KMS-11 (cell line): ENCODE measurements at regions not wholly inside any gene's neighbourhood (a gene's known extent, or its start where the extent isn't known, plus 50 kb on each side); places are given as distances from the start of the nearest gene placed in this dataset.
"Not testable (repeated sequence)": the region's sequence is repeated elsewhere in the genome, so short reads cannot be mapped to it uniquely, and the experiment has no call there.

ENCODE experiments used
- H2AFZ ChIP-seq: fragments of 200-600 bp; sonication (generic); 2 replicates; pipeline ENCODE4 v1.6.1; 2016; ENCODE audit warnings: antibody characterized with exemption, mixed run types, low read depth
- H3K27ac ChIP-seq: fragments of 200-600 bp; sonication (generic); 2 replicates; pipeline ENCODE4 v1.6.1; 2016; ENCODE audit warnings: mild to moderate bottlenecking, mixed run types
- H3K27me3 ChIP-seq: fragments of 200-600 bp; sonication (generic); 2 replicates; pipeline ENCODE4 v1.6.1; 2017; ENCODE audit warnings: mild to moderate bottlenecking, low read depth, mixed run types, moderate library complexity; ENCODE audit not compliant: insufficient read depth
- H3K36me3 ChIP-seq: fragments of 200-600 bp; sonication (generic); 2 replicates; pipeline ENCODE4 v1.6.1; 2017; ENCODE audit warnings: mild to moderate bottlenecking, mixed run types; ENCODE audit not compliant: insufficient read depth
- H3K4me1 ChIP-seq: fragments of 200-600 bp; sonication (generic); 2 replicates; pipeline ENCODE4 v1.6.1; 2016; ENCODE audit warnings: mild to moderate bottlenecking, low read depth, mixed run types; ENCODE audit not compliant: poor library complexity, severe bottlenecking
- H3K4me2 ChIP-seq: fragments of 200-600 bp; sonication (generic); 2 replicates; pipeline ENCODE4 v1.7.0; 2016; ENCODE audit warnings: mild to moderate bottlenecking, mixed run types
- H3K4me3 ChIP-seq: fragments of 200-600 bp; sonication (generic); IDR thresholded peaks from 2 replicates; pipeline ENCODE4 v1.6.1; 2017; ENCODE audit warnings: low read depth, low read length, mixed read lengths; ENCODE audit not compliant: insufficient read depth
- H3K79me2 ChIP-seq: fragments of 200-600 bp; sonication (generic); 2 replicates; pipeline ENCODE4 v1.6.1; 2016; ENCODE audit warnings: low read depth, mixed run types; ENCODE audit not compliant: insufficient read depth
- H3K9ac ChIP-seq: fragments of 200-600 bp; sonication (generic); 2 replicates; pipeline ENCODE4 v1.6.1; 2016; ENCODE audit warnings: mild to moderate bottlenecking, mixed run types
- H4K20me1 ChIP-seq: fragments of 200-600 bp; sonication (generic); 2 replicates; pipeline ENCODE4 v1.6.1; 2016; ENCODE audit warnings: mild to moderate bottlenecking, mixed run types; ENCODE audit not compliant: insufficient read depth
- CTCF ChIP-seq: fragments of 200-600 bp; sonication (generic); conservative IDR thresholded peaks from 2 replicates; pipeline ENCODE4 v1.6.1; 2017; ENCODE audit warnings: low read depth, mild to moderate bottlenecking, antibody characterized with exemption, low read length, moderate library complexity, mixed read lengths

- no peaks in the 10 kb centered on the region for H3K36me3 ChIP-seq
- H3K4me1 ChIP-seq, result no peaks in the 10 kb centered on the region
- no peaks in the 10 kb centered on the region for H4K20me1 ChIP-seq
- no peak overlapping the region for H3K4me2 ChIP-seq
- no peak overlapping the region for H3K4me3 ChIP-seq
- H3K27ac ChIP-seq, result no peak overlapping the region
- no peaks in the 10 kb centered on the region for H3K79me2 ChIP-seq
- H3K9ac ChIP-seq, result no peak overlapping the region
- H3K27me3 ChIP-seq, result no peaks in the 10 kb centered on the region
- no peak for TF ChIP-seq CTCF
- no peak overlapping the region for H2AFZ ChIP-seq
Observed at GRCh38 chr7:97307521-97308108, 190.1 kb downstream of the SDHAF3 start.

DNA sequence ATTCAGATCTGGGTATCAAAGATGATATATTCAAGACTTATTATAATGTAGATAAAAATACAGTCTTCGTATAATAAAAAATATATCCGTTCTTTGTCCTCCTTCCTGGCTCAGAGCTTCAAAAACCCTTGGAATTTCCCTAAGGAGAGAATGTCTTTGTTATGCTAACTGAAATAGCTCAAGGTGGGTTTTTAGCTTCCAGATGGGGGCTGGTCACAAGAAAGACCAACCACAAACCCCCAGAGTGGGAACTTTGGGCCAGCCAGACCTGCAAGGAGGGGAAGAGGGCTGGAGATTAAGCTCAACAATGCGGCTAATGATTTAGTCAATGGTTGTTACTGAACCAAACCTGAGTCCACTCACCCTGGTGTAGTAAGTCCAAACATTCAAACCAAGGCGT is 196.4 kb downstream of the SDHAF3 start:
- H3K27me3 ChIP-seq, result no peaks in the 10 kb centered on the region
- no peak overlapping the region for H3K27ac ChIP-seq
- H3K9ac ChIP-seq, result no peak overlapping the region

DNA sequence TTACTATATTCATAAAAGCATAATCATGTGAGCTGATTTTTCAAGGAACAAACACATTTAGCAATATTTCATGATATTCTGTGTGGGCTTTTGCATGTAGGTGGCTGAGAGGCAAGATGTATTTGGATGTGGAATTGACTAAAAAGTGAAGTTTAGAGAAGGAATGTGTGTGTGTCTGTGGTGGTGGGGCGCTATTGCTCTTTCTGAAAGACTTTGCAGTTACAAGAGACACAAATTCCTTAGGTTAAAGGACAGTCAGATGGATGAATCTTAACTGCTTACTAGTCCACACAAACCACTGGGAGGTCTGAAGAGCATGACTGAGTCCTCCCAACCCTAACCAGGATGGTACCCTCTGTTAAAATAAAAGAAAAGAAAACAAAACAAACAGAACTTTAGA is 200.1 kb downstream of the SDHAF3 start:
- no peak overlapping the region for H3K4me3 ChIP-seq
- no peaks in the 10 kb centered on the region for H4K20me1 ChIP-seq
- no peaks in the 10 kb centered on the region for H3K4me1 ChIP-seq
- no peaks in the 10 kb centered on the region for H3K36me3 ChIP-seq
- H3K9ac ChIP-seq, result no peak overlapping the region
- no peak overlapping the region for H3K27ac ChIP-seq
- H3K4me2 ChIP-seq, result no peak overlapping the region
- no peaks in the 10 kb centered on the region for H3K27me3 ChIP-seq
- no peaks in the 10 kb centered on the region for H3K79me2 ChIP-seq
- no peak overlapping the region for H2AFZ ChIP-seq
- TF ChIP-seq CTCF, result no peak

More for the DNA sequence above, 196.4 kb downstream of the SDHAF3 start:
- no peaks in the 10 kb centered on the region for H3K79me2 ChIP-seq
- no peak overlapping the region for H2AFZ ChIP-seq
- no peaks in the 10 kb centered on the region for H3K36me3 ChIP-seq
- no peak overlapping the region for H3K4me3 ChIP-seq
- H3K4me1 ChIP-seq, result no peaks in the 10 kb centered on the region
- no peak overlapping the region for H3K4me2 ChIP-seq
- no peak for TF ChIP-seq CTCF
- no peaks in the 10 kb centered on the region for H4K20me1 ChIP-seq

- not testable (repeated sequence) for H3K27me3 ChIP-seq, H4K20me1 ChIP-seq, H3K79me2 ChIP-seq, H3K27ac ChIP-seq, H3K4me3 ChIP-seq, H3K36me3 ChIP-seq, H3K4me2 ChIP-seq, H3K9ac ChIP-seq, H2AFZ ChIP-seq, H3K4me1 ChIP-seq
Observed at GRCh38 chr7:97329871-97330270, 212.4 kb downstream of the SDHAF3 start.

DNA sequence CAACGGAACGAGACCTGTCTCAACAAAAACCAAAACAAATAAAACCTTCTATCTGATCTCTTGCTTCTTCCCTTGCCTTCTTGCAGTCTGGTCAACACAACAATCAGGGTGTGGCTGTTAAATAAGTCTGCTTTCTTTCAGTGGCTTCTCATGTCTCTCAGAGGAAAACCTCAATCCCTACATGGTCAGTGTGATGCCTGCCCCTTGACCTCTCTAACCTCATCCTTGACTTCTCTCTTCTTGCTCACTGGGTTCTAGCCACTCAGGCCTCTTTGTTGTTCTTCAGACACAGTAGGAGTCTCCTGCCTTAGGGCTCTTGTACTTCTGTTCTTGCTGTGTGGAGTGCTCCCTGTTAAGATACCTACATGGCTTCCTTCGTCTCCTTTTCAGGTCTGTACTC is 220.4 kb downstream of the SDHAF3 start:
- no peaks in the 10 kb centered on the region for H3K4me1 ChIP-seq
- H3K9ac ChIP-seq, result no peak overlapping the region
- no peaks in the 10 kb centered on the region for H3K27me3 ChIP-seq
- no peak overlapping the region for H2AFZ ChIP-seq
- no peak overlapping the region for H3K27ac ChIP-seq
- H3K36me3 ChIP-seq, result no peaks in the 10 kb centered on the region
- no peak overlapping the region for H3K4me3 ChIP-seq
- no peak overlapping the region for H3K4me2 ChIP-seq
- no peak for TF ChIP-seq CTCF
- H4K20me1 ChIP-seq, result no peaks in the 10 kb centered on the region
- no peaks in the 10 kb centered on the region for H3K79me2 ChIP-seq
